Suppressor macrophage treated with lipopolysaccharide for 1 hour (primary cell): ENCODE measurements at regions not wholly inside any gene's neighbourhood (a gene's known extent, or its start where the extent isn't known, plus 50 kb on each side); places are given as distances from the start of the nearest gene placed in this dataset.
"Not testable (repeated sequence)": the region's sequence is repeated elsewhere in the genome, so short reads cannot be mapped to it uniquely, and the experiment has no call there.

Experiments used
- DNase-seq, 3 donors: peaks; one replicate each; pipeline ENCODE4 v3.0.0-alpha.2; 2020 to 2022

GRCh38 chr10:106284802-106285587 is 879.5 kb downstream of the SORCS1 start:
- DNase-seq = no peak

GRCh38 chr10:106280896-106281460 is 883.5 kb downstream of the SORCS1 start:
- DNase-seq = no peak

- DNase-seq = no peak
Measured at GRCh38 chr10:106278383-106278782, 886.1 kb downstream of the SORCS1 start.

- DNase-seq = no peak
Measured at GRCh38 chr10:106271237-106271636, 893.3 kb downstream of the SORCS1 start.

DNA sequence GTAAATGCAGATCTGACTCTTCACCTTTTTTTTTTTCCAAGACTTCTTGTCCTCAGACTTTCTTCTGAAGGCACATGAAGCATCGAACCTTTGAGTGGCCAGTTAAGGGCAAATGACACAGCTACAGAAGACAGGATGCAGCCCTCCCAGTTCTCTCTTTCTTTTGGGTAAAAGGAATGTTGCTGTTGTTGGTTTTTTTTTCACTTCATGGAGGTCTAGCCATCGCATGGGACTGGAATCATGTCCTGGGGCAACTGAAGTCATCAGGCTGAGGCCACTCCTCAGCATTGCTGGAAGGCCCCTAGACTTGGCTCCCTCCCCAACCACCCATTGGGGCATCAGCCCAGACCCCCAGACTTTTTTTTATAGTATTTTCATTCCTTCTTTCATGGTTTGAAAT is 896.5 kb downstream of the SORCS1 start:
- DNase-seq = no peak

DNA sequence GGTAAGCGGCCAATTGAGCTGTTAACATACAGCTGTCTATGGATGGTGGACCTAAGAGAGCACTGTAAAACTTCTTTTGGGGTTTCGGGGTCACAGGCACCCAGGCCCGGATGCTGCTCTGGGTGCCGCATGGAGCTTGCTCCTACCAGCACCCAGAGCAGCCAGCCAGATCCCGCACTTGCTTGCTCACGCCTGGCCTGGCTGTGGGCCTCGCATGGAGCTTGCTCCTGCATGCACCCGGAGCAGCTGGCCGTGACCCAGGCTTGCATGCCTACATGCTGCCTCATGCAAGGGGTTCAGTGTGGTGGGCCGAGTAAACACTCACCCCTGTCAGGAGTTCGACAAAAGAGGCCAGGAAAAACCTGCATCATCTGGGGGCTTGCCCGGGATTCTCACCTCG is 896.9 kb downstream of the SORCS1 start:
- no peak for DNase-seq

GRCh38 chr10:106257432-106257831 is 907.1 kb downstream of the SORCS1 start:
- DNase-seq = not testable (repeated sequence)

- no peak for DNase-seq
Measured at GRCh38 chr10:106255111-106255678, 909.3 kb downstream of the SORCS1 start.

- no peak for DNase-seq
Measured at GRCh38 chr10:106254071-106254470, 910.4 kb downstream of the SORCS1 start.

DNA sequence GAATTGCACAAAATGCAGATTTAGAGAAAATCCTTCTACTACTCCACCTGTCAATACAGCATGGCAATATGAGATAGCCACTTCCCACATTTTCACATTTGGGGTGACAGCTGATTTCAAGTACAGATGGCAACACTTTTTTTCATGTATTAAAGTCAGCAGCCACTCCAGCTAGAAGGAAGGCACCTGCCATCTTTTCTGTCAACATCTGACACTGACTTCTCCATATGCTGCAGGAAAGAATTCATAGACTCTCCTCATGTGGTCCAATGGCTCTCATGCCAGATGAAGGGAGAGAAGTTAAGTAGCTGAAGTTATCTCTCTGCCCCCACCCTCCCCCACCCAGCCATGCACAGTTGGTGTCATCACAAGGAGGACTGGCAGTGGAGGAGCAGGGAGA is 912.0 kb downstream of the SORCS1 start:
- no peak for DNase-seq

DNA sequence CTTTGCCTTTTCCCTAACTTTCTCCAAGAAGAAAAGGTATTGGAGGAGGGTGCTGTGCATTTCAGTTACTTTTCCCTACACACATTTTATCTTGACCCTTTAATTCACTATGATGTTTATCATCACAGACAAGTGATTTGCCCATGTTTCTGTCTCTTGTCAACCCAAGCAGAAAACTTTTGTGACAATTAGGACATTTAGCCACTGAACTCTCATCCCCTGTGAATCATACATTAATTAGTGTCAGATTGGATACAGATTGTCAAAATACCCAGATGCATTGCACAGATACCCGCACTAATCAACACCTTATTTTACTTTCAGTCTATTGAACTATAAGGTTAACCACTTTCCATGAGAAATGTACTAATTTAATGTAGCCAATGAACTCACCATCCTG is 912.9 kb downstream of the SORCS1 start:
- DNase-seq = no peak

DNA sequence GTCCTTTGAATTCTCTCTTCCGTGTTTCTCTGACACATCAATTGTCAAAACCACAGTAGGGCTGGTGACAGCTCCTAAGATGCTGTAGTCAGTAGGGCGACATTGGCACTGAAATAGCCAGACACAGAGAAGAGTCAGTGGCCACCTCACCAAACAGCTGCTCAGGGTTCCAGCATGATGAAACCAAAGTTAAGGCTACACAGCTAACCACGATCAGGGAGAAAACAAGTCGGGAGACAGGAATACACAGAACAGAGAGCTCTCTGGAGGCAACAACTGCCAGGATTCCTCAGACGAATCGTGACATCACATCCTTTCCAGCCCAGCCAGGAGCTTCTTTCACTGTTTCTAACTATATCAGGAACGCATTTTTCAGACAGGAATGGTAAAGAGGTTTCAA is 922.2 kb downstream of the SORCS1 start:
- DNase-seq = no peak

GRCh38 chr10:106226828-106227227 is 937.7 kb downstream of the SORCS1 start:
- DNase-seq = no peak

DNA sequence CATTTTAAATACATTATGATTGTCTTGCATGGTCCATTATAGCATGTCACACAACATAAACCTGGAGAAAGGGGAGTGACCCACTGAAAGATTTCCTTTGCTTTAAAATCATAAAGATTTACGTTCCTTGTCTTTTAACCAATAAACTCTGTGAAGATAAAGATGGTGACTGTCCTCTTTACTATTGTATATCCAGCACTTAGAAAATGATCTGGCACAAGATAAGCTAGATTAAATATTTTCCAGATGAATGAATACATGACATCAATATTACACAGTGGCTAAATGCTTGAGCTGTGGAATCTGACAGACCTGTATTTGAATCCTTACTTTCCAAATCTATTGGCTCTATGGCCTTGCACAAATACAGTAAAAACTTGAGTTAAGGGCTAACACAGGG is 938.4 kb downstream of the SORCS1 start:
- DNase-seq = no peak

DNA sequence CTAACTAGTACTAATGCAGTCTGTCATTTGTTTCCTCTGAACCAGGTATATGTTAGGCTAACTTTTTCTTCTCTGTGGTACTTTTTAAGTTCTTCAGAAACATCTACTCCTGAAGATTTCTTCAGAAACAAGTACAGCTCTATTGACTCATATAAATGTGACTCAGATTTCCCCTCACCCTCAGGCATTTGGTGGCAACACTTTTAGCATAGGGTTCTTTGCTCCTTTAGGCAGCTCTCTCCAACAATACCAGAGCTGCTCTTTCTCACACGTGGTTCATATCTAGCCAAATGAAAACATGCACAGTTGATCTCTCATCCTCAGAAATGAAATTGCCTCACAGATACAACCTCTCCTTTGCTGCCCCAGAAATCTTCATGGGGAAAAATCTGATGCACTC is 939.8 kb downstream of the SORCS1 start:
- DNase-seq = no peak

DNA sequence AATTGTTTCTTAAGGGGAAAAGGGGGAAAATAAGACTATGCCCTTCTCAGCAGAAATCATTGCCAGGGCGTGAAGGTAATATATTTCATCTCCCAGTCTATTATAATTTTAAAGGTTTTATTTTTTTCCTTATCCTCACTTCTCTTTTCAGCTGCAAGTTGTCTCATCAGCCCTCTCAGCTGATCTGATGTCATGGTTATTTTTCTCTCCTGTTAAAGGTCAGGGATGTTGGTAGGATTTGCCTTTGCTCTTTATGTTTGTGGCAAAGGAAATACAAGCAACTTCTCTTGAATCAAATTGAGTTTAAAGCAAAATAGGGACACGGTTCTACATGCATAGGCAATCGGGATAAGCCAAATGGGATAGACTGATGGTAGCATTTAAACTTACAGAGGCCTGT is 946.9 kb downstream of the SORCS1 start:
- DNase-seq = peak in 1 of 3 donors; percentile 2

DNA sequence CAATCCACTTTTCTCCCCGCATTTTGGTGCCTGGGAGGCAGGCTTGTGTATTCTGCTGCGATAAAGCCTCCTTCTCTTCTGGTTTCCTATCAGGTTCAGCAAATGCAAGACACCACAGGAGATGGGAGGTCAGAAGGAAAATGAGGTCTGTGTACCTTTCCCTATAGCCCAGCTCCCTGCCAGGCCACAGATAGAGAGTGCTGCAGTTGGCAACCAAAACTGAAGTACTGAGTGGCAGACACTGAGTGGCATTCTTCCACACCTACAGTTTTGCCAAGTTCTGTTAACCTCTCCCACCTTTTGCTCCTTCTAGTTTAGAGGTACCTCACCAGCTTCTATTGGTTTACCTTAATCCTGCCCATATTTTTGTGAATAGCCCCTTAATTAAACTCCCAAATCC is 948.4 kb downstream of the SORCS1 start:
- no peak for DNase-seq

GRCh38 chr10:106214243-106214642 is 950.3 kb downstream of the SORCS1 start:
- DNase-seq = no peak

- no peak for DNase-seq
Measured at GRCh38 chr10:106213493-106213892, 951.0 kb downstream of the SORCS1 start.

GRCh38 chr10:106198275-106198674 is 966.2 kb downstream of the SORCS1 start:
- DNase-seq = no peak

GRCh38 chr10:106189292-106189691 is 975.2 kb downstream of the SORCS1 start:
- DNase-seq = peak in 2 of 3 donors; percentile 6 to 21

GRCh38 chr10:106185951-106186350 is 978.6 kb downstream of the SORCS1 start:
- no peak for DNase-seq

- DNase-seq = no peak
Measured at GRCh38 chr10:106183041-106183440, 981.5 kb downstream of the SORCS1 start.

GRCh38 chr10:106182542-106182941 is 982.0 kb downstream of the SORCS1 start:
- DNase-seq = no peak
